Hepatocyte (in vitro differentiated cells): ENCODE measurements at regions not wholly inside any gene's neighbourhood (a gene's known extent, or its start where the extent isn't known, plus 50 kb on each side); places are given as distances from the start of the nearest gene placed in this dataset.

Experiments
- CTCF ChIP-seq: fragments of 200-600 bp; sonication (generic); IDR thresholded peaks from 2 replicates; pipeline ENCODE4 v1.5.1; 2016; ENCODE audit warnings: antibody characterized with exemption, mild to moderate bottlenecking; ENCODE audit not compliant: poor library complexity
- EZH2 ChIP-seq: fragments of 200-600 bp; sonication (generic); IDR thresholded peaks from 2 replicates; pipeline ENCODE4 v1.6.1; 2016; ENCODE audit warnings: antibody characterized with exemption, mild to moderate bottlenecking, borderline replicate concordance
- EZH2phosphoT487 ChIP-seq: fragments of 200-600 bp; sonication (generic); IDR thresholded peaks from one replicate; pipeline ENCODE4 v1.6.1; 2018; ENCODE audit warnings: antibody characterized with exemption, mild to moderate bottlenecking, low read depth, moderate library complexity; ENCODE audit not compliant: unreplicated experiment, severe bottlenecking

GRCh38 chr7:118745927-118746326 is 521.4 kb downstream of the ANKRD7 start:
- TF ChIP-seq CTCF (no peak), EZH2 (no peak), EZH2phosphoT487 (no peak)
